Muscle of leg (tissue), 3 donors: ENCODE measurements at regions not wholly inside any gene's neighbourhood (a gene's known extent, or its start where the extent isn't known, plus 50 kb on each side); places are given as distances from the start of the nearest gene placed in this dataset.

Source experiments
- DNase-seq: peaks from one replicate; pipeline ENCODE4 v3.0.0; 2013
- H3K27ac ChIP-seq: one replicate; pipeline ENCODE4 v1.5.1; 2013; ENCODE audit warnings: mild to moderate bottlenecking, low read length, control low read depth
- H3K27me3 ChIP-seq: one replicate; pipeline ENCODE4 v1.6.1; 2013; ENCODE audit warnings: low read length; ENCODE audit not compliant: control insufficient read depth, insufficient read depth
- H3K36me3 ChIP-seq: one replicate; pipeline ENCODE4 v1.6.1; 2013; ENCODE audit warnings: low read length; ENCODE audit not compliant: control insufficient read depth, insufficient read depth
- H3K4me1 ChIP-seq: one replicate; pipeline ENCODE4 v1.6.1; 2013; ENCODE audit warnings: low read length; ENCODE audit not compliant: control insufficient read depth, insufficient read depth
- H3K4me3 ChIP-seq: one replicate; pipeline ENCODE4 v1.5.1; 2013; ENCODE audit warnings: low read length, control low read depth
- H3K9me3 ChIP-seq: replicated peaks from 2 replicates; pipeline ENCODE4 v1.6.1; 2013; ENCODE audit warnings: low read depth, low read length; ENCODE audit not compliant: control insufficient read depth
- WGBS: methylation state at CpG from one replicate; pipeline ENCODE4 v1.1.5; 2013; ENCODE audit warnings: missing lambda C conversion rate; ENCODE audit not compliant: insufficient coverage; 5-methylcytosine and 5-hydroxymethylcytosine counted together

- DNase-seq, result no peak
- no peak overlapping the region for H3K4me3 ChIP-seq
- 4% methylated on average over 3 of the region's 3 CpGs for WGBS
- peaks cover 3% of the 10 kb centered on the region for H3K4me1 ChIP-seq
- H3K36me3 ChIP-seq, result no peaks in the 10 kb centered on the region
- H3K27me3 ChIP-seq, result peaks cover 4% of the 10 kb centered on the region
- H3K9me3 ChIP-seq, result no peaks in the 10 kb centered on the region
- no peak overlapping the region for H3K27ac ChIP-seq
Observed at GRCh38 chr20:48069596-48069995, 284.3 kb upstream of the SULF2 start.

- H3K36me3 ChIP-seq, result no peaks in the 10 kb centered on the region
- H3K27ac ChIP-seq, result no peak overlapping the region
- H3K4me1 ChIP-seq, result peaks cover 3% of the 10 kb centered on the region
- no peak for DNase-seq
- no peaks in the 10 kb centered on the region for H3K9me3 ChIP-seq
- 100% methylated on average over 2 of the region's 3 CpGs for WGBS
- no peak overlapping the region for H3K4me3 ChIP-seq
- peaks cover 2% of the 10 kb centered on the region for H3K27me3 ChIP-seq
Observed at GRCh38 chr20:48066851-48067250, 281.6 kb upstream of the SULF2 start.

GRCh38 chr20:48066246-48066645, 281.0 kb upstream of the SULF2 start:
- no peak for DNase-seq
- peaks cover 2% of the 10 kb centered on the region for H3K27me3 ChIP-seq
- 58% methylated on average over 7 of the region's 13 CpGs for WGBS
- H3K4me3 ChIP-seq, result no peak overlapping the region
- no peaks in the 10 kb centered on the region for H3K9me3 ChIP-seq
- H3K27ac ChIP-seq, result no peak overlapping the region
- H3K36me3 ChIP-seq, result no peaks in the 10 kb centered on the region
- peaks cover 3% of the 10 kb centered on the region for H3K4me1 ChIP-seq

GRCh38 chr20:48065833-48066232, 280.6 kb upstream of the SULF2 start:
- no CpG with 5 or more reads among the region's 1 CpG for WGBS
- Histone ChIP-seq H3K9me3 (no peaks in the 10 kb centered on the region), H3K4me1 (peaks cover 3% of the 10 kb centered on the region), H3K36me3 (no peaks in the 10 kb centered on the region), H3K27me3 (peaks cover 2% of the 10 kb centered on the region), H3K4me3 (no peak overlapping the region), H3K27ac (no peak overlapping the region)
- DNase-seq, result no peak

- Histone ChIP-seq H3K4me3 (no peak overlapping the region), H3K9me3 (no peaks in the 10 kb centered on the region), H3K4me1 (peaks cover 3% of the 10 kb centered on the region), H3K27me3 (peaks cover 2% of the 10 kb centered on the region), H3K27ac (no peak overlapping the region), H3K36me3 (no peaks in the 10 kb centered on the region)
- DNase-seq, result no peak
- no CpG with 5 or more reads among the region's 4 CpGs for WGBS
Observed at GRCh38 chr20:48064929-48065328, 279.6 kb upstream of the SULF2 start.

GRCh38 chr20:48060841-48061720, 275.8 kb upstream of the SULF2 start:
- Histone ChIP-seq H3K4me1 (no peaks in the 10 kb centered on the region), H3K27me3 (peaks cover 2% of the 10 kb centered on the region), H3K27ac (no peak overlapping the region), H3K36me3 (no peaks in the 10 kb centered on the region), H3K9me3 (peaks cover 3% of the 10 kb centered on the region), H3K4me3 (no peak overlapping the region)
- DNase-seq, result no peak
- WGBS, result 74% methylated on average over 9 of the region's 16 CpGs

- Histone ChIP-seq H3K4me3 (no peak overlapping the region), H3K27me3 (peaks cover 2% of the 10 kb centered on the region), H3K27ac (no peak overlapping the region), H3K4me1 (no peaks in the 10 kb centered on the region), H3K36me3 (no peaks in the 10 kb centered on the region), H3K9me3 (peaks cover 3% of the 10 kb centered on the region)
- 96% methylated on average over 21 of the region's 31 CpGs for WGBS
- no peak for DNase-seq
Observed at GRCh38 chr20:48058611-48059559, 273.6 kb upstream of the SULF2 start.

GRCh38 chr20:48057739-48058138, 272.5 kb upstream of the SULF2 start:
- no peak overlapping the region for H3K27ac ChIP-seq
- no CpG with 5 or more reads among the region's 1 CpG for WGBS
- DNase-seq, result no peak
- H3K4me1 ChIP-seq, result no peaks in the 10 kb centered on the region
- H3K9me3 ChIP-seq, result peaks cover 3% of the 10 kb centered on the region
- H3K4me3 ChIP-seq, result no peak overlapping the region
- no peaks in the 10 kb centered on the region for H3K36me3 ChIP-seq
- H3K27me3 ChIP-seq, result peaks cover 2% of the 10 kb centered on the region

GRCh38 chr20:48057251-48057650, 272.0 kb upstream of the SULF2 start:
- H3K27ac ChIP-seq, result no peak overlapping the region
- peaks cover 3% of the 10 kb centered on the region for H3K9me3 ChIP-seq
- no peak for DNase-seq
- no peaks in the 10 kb centered on the region for H3K27me3 ChIP-seq
- WGBS, result 76% methylated on average over 2 of the region's 6 CpGs
- H3K36me3 ChIP-seq, result no peaks in the 10 kb centered on the region
- H3K4me1 ChIP-seq, result peaks cover under 1% of the 10 kb centered on the region
- H3K4me3 ChIP-seq, result no peak overlapping the region

- no peaks in the 10 kb centered on the region for H3K27me3 ChIP-seq
- WGBS, result 49% methylated on average over 2 of the region's 2 CpGs
- no peak for DNase-seq
- no peak overlapping the region for H3K4me3 ChIP-seq
- no peaks in the 10 kb centered on the region for H3K36me3 ChIP-seq
- peaks cover 3% of the 10 kb centered on the region for H3K9me3 ChIP-seq
- H3K27ac ChIP-seq, result no peak overlapping the region
- H3K4me1 ChIP-seq, result peaks cover 5% of the 10 kb centered on the region
Observed at GRCh38 chr20:48056218-48056617, 270.9 kb upstream of the SULF2 start.
